Effector CD4-positive, alpha-beta T cell (primary cell): ENCODE measurements at regions not wholly inside any gene's neighbourhood (a gene's known extent, or its start where the extent isn't known, plus 50 kb on each side); places are given as distances from the start of the nearest gene placed in this dataset.

Experiments
- DNase-seq: peaks from one replicate; pipeline ENCODE4 v3.0.0-alpha.2; 2020

- DNase-seq = no peak
Measured at GRCh38 chr13:22196777-22197176, 525.9 kb downstream of the FGF9 start.

DNA sequence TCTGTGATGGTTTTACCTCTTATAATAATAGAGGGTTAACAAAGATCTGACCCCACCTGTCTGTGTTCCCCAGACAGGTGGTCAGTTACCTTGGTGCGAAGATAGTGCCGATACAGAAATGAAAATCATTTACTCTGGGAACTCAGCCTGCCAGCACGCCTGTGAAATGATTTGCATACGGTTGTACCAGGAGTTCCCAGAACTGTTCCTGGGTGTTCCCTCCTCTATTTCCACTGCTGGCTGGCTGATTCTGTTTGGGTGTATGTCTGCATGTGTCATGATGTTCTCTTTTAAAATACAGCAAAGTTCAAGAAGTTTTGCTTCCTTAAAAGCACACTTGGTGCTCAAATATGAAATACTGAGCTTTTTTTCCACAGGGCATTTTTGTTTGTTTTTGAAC lies 527.1 kb downstream of the FGF9 start:
- no peak for DNase-seq

GRCh38 chr13:22198641-22199217 lies 527.9 kb downstream of the FGF9 start:
- no peak for DNase-seq

DNA sequence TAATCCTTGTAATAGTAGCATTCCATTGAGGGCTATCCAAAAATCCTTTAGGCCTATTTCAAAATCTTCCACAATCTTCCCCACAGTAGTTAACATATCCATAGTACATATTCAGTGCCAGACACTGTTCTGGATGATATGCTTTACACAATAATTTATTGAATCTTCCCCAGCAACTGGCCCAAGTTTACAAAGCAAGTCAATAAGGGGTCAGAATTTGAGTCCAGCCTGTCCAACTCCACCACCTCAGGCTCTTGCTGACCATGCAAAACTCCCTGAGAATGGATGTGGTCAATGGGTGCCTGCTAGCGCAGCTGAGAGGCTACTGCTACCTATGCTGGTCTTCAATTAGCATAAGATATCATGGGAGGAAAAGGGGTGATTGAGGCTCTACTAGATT lies 529.6 kb downstream of the FGF9 start:
- DNase-seq = no peak

GRCh38 chr13:22201375-22201925 lies 530.6 kb downstream of the FGF9 start:
- DNase-seq = no peak

DNA sequence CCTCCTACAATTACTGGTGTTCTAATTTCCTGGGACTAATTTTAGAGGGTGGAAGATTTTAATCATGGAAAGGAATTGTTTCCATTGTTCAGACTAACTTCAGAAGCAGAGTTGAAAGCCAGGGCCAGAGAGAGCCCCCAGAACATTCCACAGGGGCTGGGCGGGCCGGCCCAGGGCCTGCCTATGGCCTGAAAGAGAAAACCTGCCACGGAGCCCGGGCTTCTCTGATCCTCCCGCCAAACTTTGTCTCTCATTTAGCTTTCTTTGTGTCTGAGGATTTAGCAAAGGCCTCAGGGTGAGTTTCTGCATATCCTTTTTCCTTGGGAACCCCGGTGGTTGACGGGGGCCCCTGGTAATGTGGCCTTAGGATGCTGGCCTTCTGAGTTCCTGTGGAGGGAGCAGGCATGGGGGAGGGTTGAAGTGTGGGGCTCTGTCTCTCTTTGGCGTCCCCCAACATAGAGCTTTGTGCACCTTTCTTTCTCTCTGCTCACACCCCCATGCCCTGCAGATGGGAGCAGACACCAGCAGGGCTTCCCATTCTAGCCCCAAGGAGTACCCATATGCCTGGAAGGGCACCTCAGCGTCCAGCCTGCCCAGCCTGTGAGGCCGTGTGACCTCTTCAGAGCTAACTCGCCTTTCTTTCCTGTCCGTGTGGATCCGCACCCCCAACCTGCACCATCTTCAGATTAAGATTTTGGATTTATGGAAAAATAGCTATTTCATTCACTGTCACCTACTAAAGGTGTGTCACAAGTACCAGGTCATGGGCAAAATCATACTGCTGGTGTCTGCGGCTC lies 539.5 kb downstream of the FGF9 start:
- DNase-seq = no peak

GRCh38 chr13:22211876-22212275 lies 541.0 kb downstream of the FGF9 start:
- DNase-seq = no peak

DNA sequence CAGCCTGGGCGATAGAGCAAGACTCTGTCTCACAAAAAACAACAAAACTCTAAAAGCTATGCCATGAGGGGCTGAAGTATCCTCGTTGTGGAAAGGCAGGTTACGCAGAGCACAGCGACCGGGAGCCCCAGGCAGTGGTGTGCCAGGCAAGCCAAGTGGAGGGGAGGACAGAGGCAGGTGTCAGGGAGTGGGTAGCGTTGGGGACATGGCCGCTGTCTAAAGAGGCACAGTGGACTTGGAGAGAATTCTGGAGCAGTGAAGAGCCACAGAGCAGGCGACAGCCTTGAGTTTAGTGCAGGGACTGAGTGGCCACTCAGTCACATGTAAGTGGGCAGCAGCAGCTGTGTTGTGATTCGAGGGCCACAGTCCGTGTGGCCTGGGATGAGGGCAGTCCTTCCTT lies 541.7 kb downstream of the FGF9 start:
- DNase-seq = no peak

GRCh38 chr13:22214184-22214583 lies 543.3 kb downstream of the FGF9 start:
- DNase-seq = no peak

GRCh38 chr13:22218797-22219196 lies 547.9 kb downstream of the FGF9 start:
- no peak for DNase-seq

GRCh38 chr13:22219709-22220108 lies 548.8 kb downstream of the FGF9 start:
- DNase-seq = no peak

DNA sequence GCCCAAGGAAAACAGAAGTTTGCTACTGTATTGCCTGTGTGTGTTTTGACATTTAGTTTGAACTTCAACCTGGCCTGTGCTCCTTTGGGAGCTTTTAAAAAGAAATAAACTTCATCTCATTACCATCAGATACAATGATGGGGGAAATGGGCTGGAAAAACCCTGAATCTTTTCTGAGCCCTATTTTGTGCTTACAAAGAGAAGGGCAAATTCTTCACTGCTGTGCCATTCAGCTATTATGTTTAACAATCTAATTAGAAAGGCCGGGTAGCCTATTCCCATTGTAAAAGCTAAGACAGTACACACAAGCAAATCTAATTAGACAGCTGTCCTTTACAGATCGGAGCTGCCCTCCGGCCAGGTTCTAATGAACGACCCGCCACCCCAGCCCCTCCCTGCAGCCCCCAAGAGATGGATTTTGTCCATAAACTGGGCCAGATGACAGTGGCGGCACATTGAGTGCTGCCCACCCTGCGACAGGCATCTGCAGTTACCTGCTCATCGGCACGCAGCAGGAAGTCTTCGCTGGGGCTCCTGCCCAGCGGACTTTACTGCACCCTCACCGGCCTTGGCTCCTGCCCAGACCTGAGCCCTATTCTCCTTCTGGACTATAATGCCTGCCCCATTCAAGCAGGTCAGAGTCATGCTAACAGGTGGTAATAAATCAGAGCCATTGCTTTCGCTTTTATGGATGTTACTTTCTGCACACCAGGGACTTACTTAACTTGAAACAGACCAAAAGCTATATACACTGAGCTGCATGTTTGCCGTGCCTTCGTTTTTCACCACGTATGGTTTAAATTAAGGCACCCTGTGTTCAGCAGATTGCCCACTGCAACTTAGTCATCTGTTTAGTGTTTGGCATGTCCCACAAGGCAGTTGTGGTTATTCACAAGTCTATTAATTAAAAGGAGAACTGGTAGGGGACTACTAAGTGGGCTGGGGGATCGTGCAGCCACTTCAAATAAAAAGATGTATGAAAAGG lies 549.6 kb downstream of the FGF9 start:
- DNase-seq = no peak

GRCh38 chr13:22223411-22223810 lies 552.5 kb downstream of the FGF9 start:
- DNase-seq = no peak

GRCh38 chr13:22226086-22226485 lies 555.2 kb downstream of the FGF9 start:
- no peak for DNase-seq

DNA sequence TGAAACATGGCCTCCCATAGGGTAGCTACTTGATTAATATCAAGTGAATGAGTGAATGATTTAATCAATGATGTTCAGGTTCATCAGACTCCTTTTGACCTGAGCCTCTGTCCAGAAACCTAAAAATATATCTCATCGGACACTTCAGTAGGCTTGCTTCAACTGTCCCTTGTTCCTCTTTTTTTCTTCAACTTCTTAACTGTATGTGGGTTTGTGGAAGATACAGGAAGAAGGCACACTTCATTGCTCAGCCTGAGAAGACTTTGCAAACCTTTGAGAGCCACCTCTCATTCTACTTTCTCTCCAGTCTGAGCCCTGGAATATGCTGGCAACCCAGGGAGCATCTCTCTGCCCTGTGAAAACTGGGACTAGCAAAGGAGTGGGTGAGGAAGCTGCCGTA lies 557.0 kb downstream of the FGF9 start:
- no peak for DNase-seq

DNA sequence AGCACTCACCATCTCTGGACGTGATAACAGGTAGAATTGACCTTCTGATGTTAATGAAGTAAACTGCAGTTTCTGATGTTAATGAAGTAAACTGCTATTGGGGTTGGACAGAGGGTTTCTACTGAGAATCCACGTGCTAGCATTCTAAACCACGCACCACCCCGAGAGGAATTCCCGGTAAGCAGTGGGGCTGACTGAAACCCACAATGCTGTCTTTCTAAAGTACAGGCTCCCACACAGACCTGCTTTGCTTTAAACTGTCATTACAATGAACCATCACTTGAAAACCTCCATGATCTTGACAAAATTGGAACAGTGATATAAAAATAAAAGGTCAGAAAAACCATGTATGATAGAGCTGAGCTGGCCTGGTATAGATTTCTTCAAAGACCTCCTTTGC lies 559.0 kb downstream of the FGF9 start:
- DNase-seq = no peak

DNA sequence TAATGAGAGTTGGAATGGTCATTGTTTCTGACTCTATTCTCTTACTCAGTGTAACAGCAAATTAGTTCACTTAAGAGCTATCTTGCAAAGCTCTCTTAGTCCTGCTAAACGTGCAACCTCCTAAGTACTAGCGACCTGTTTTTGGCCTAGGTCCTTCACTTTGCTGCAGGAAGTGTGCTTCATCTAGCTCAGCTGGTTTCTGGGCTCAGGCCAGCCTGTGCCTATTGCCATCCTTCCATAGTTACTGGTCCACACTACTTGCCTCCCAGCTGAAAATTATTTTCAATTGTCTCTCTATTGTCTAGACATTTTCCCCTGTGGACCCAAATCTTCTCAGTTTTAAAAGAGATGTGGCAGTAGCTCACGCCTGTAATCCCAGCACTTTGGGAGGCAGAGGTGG lies 561.3 kb downstream of the FGF9 start:
- no peak for DNase-seq

DNA sequence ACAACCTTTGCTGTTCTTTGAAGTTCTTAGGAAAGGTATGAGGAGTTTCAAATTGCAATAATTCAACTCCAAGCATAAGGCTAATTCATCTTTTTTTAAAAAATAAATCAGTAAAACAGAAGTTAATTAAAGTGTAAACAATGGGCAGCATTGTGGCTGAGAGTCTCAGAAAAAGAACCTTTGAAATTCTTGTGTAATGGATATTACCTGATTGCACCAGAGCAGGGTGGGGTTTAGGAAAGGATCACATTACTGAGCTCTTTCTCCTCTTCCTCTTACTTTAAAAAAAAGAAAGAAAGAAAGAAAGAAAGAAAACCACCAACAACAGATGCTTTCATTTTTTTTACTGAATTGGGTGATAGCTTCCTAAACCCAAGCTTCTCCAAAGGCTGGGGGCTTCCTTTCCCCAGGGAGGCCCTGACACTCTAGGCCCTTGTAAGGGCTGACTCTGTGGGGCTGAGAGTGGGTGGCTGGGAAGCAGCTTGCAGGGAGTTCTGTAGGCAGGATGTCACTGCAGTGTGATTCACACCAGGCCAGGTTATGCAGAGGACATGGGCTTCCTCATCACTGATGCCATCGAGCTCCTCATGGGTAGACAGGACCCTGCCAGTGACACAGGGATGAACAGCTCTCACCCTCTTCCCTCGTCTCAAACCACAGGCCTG lies 564.5 kb downstream of the FGF9 start:
- DNase-seq = no peak

- DNase-seq = no peak
Measured at GRCh38 chr13:22235950-22236290, 565.0 kb downstream of the FGF9 start.

DNA sequence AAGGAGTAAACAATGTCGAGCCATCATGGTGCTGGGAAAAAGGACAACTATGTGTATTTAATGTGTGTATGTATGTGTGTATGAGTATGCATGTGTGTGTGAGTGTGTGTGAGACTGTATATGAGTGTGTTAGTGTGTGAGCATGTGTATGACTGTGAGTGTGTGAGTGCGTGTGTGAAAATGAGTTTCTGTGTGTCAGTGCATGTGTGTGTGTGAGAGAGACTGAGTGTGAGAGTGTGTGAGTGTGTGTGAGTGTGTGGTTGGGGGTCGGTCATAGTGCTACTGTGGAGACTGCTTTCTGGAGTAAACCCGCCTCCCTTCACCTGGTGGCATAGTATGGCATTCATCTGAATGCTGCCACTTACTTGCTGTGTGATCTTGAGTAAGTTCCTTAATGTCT lies 567.4 kb downstream of the FGF9 start:
- DNase-seq = no peak

DNA sequence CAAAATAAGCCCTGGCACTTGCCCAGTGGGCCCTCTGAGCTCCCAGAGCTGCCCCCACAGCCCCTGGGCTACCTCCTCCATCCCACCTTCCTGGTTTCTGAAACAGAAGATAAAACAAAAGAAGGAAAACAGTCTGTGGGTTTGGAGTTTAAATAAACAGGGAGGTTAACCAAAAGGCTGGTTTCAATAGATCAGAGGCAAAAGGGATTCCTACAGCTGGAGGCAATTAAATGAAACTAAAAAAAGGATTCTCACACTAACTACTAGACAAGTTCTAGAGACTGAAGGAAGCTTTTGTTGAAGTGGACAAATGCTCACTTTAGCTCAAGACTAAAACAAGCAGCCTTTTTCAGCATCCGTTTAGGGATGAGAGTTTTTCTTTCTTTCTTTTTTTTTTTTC lies 569.8 kb downstream of the FGF9 start:
- no peak for DNase-seq

DNA sequence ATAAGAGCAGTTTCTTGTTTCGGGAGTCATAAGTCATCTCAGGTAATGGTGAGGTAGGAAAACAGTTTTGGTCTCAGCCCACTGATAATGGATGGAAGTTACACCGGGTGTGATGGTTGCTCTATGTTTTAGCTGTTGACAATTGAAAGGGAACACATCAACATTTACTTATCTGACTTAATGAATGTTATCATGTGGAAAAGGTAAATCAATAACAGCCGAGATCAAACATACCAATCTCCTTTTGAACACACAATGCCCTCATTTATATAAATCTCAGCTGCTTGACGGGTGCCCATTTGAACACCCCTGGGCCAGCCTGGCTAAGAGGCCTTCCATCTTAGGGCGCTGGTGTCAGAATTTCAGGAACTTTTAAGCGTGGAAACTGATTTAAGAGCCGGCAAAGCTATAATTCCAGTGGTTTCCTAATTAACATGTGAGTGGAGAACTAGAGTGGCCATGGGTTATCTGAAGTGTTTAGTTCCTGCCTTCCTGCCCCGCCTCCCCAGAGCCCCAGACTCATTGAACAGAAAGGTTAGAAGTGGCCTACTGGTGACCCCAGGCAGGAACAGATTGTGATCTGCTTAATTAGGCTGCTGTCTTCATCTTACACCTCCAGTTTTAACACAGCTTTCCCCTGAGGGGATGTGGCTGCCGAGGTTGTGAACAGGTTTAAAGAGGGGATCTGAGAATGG lies 572.7 kb downstream of the FGF9 start:
- no peak for DNase-seq
